HEK293T (cell line): ENCODE measurements at regions not wholly inside any gene's neighbourhood (a gene's known extent, or its start where the extent isn't known, plus 50 kb on each side); places are given as distances from the start of the nearest gene placed in this dataset.

Source experiments
- ARNT ChIP-seq: fragments of 450-650 bp; IDR thresholded peaks from 2 replicates; pipeline ENCODE4 v1.6.1; 2017; ENCODE audit warnings: mild to moderate bottlenecking
- BHLHE40 ChIP-seq: fragments of 450-650 bp; IDR thresholded peaks from 2 replicates; pipeline ENCODE4 v1.6.1; 2016; ENCODE audit warnings: mild to moderate bottlenecking, moderate library complexity, borderline replicate concordance
- CTBP1 ChIP-seq: fragments of 450-650 bp; IDR thresholded peaks from 2 replicates; pipeline ENCODE4 v1.6.1; 2016; ENCODE audit warnings: borderline replicate concordance
- ELF4 ChIP-seq: fragments of 450-650 bp; IDR thresholded peaks from 2 replicates; pipeline ENCODE4 v1.6.1; 2017; ENCODE audit warnings: antibody characterized with exemption
- FOXK2 ChIP-seq: fragments of 450-650 bp; IDR thresholded peaks from 2 replicates; pipeline ENCODE4 v1.6.1; 2016; ENCODE audit warnings: mild to moderate bottlenecking
- FOXM1 ChIP-seq: fragments of 450-650 bp; IDR thresholded peaks from 2 replicates; pipeline ENCODE4 v1.6.1; 2017; ENCODE audit warnings: mild to moderate bottlenecking, borderline replicate concordance
- HDGF ChIP-seq: fragments of 450-650 bp; IDR thresholded peaks from 2 replicates; pipeline ENCODE4 v1.6.1; 2017; ENCODE audit warnings: antibody characterized with exemption, borderline replicate concordance
- LEF1 ChIP-seq: fragments of 450-650 bp; IDR thresholded peaks from 2 replicates; pipeline ENCODE4 v1.6.1; 2017; ENCODE audit warnings: mild to moderate bottlenecking, borderline replicate concordance
- SP1 ChIP-seq: fragments of 450-650 bp; IDR thresholded peaks from 2 replicates; pipeline ENCODE4 v1.6.1; 2017
- SUZ12 ChIP-seq: fragments of 450-650 bp; IDR thresholded peaks from 2 replicates; pipeline ENCODE4 v1.6.1; 2016; ENCODE audit warnings: mild to moderate bottlenecking
- TARDBP ChIP-seq: fragments of 450-650 bp; IDR thresholded peaks from 2 replicates; pipeline ENCODE4 v1.6.1; 2016
- ZNF384 ChIP-seq: fragments of 450-650 bp; IDR thresholded peaks from 2 replicates; pipeline ENCODE4 v1.6.1; 2016
- TF ChIP-seq, protein P1 (sequence below): fragments of 450-650 bp; IDR thresholded peaks from 2 replicates; pipeline ENCODE4 v1.6.1; 2016

- TF ChIP-seq FOXM1 = no peak
- no peak for TF ChIP-seq BHLHE40
- no peak for TF ChIP-seq CTBP1
- TF ChIP-seq, protein P1, sequence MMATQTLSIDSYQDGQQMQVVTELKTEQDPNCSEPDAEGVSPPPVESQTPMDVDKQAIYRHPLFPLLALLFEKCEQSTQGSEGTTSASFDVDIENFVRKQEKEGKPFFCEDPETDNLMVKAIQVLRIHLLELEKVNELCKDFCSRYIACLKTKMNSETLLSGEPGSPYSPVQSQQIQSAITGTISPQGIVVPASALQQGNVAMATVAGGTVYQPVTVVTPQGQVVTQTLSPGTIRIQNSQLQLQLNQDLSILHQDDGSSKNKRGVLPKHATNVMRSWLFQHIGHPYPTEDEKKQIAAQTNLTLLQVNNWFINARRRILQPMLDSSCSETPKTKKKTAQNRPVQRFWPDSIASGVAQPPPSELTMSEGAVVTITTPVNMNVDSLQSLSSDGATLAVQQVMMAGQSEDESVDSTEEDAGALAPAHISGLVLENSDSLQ = no peak
- no peak for TF ChIP-seq SP1
- no peak for TF ChIP-seq ELF4
- TF ChIP-seq TARDBP = no peak
- no peak for TF ChIP-seq ARNT
- TF ChIP-seq HDGF = no peak
- no peak for TF ChIP-seq SUZ12
- TF ChIP-seq ZNF384 = no peak
- TF ChIP-seq FOXK2 = no peak
- TF ChIP-seq LEF1 = no peak
Measured at GRCh38 chr2:120490091-120490798, 144.3 kb downstream of the INHBB start.
